Fibroblast of skin of right biceps (primary cell): ENCODE measurements at regions not wholly inside any gene's neighbourhood (a gene's known extent, or its start where the extent isn't known, plus 50 kb on each side); places are given as distances from the start of the nearest gene placed in this dataset.

Experiments used
- DNase-seq: peaks from one replicate; pipeline ENCODE4 v3.0.0-alpha.2; 2013

- DNase-seq = no peak
Observed at GRCh38 chr2:198325359-198325758, 521.0 kb downstream of the PLCL1 start.

- DNase-seq = no peak
Observed at GRCh38 chr2:198324071-198324470, 519.7 kb downstream of the PLCL1 start.

- DNase-seq = no peak
Observed at GRCh38 chr2:198322275-198322674, 517.9 kb downstream of the PLCL1 start.

GRCh38 chr2:198321522-198322088 lies 517.2 kb downstream of the PLCL1 start:
- peak; percentile 17 for DNase-seq

- no peak for DNase-seq
Observed at GRCh38 chr2:198316852-198317396, 512.5 kb downstream of the PLCL1 start.

GRCh38 chr2:198315791-198316630 lies 511.6 kb downstream of the PLCL1 start:
- DNase-seq = no peak

- DNase-seq = peak; percentile 61
Observed at GRCh38 chr2:198314559-198315153, 510.3 kb downstream of the PLCL1 start.

- DNase-seq = no peak
Observed at GRCh38 chr2:198312596-198313483, 508.4 kb downstream of the PLCL1 start.

GRCh38 chr2:198311020-198311419 lies 506.6 kb downstream of the PLCL1 start:
- no peak for DNase-seq

GRCh38 chr2:198309673-198310280 lies 505.4 kb downstream of the PLCL1 start:
- DNase-seq = peak; percentile 50

GRCh38 chr2:198309081-198309480 lies 504.7 kb downstream of the PLCL1 start:
- no peak for DNase-seq

- no peak for DNase-seq
Observed at GRCh38 chr2:198308368-198308767, 504.0 kb downstream of the PLCL1 start.

GRCh38 chr2:198307093-198307492 lies 502.7 kb downstream of the PLCL1 start:
- no peak for DNase-seq

- DNase-seq = no peak
Observed at GRCh38 chr2:198304859-198305258, 500.5 kb downstream of the PLCL1 start.

- DNase-seq = no peak
Observed at GRCh38 chr2:198297350-198297749, 493.0 kb downstream of the PLCL1 start.

GRCh38 chr2:198296665-198297308 lies 492.4 kb downstream of the PLCL1 start:
- DNase-seq = peak; percentile 55

GRCh38 chr2:198293281-198293680 lies 488.9 kb downstream of the PLCL1 start:
- DNase-seq = no peak

GRCh38 chr2:198289811-198290210 lies 485.4 kb downstream of the PLCL1 start:
- no peak for DNase-seq

GRCh38 chr2:198287706-198288105 lies 483.3 kb downstream of the PLCL1 start:
- DNase-seq = no peak

- no peak for DNase-seq
Observed at GRCh38 chr2:198285216-198285615, 480.8 kb downstream of the PLCL1 start.

GRCh38 chr2:198283146-198283545 lies 478.8 kb downstream of the PLCL1 start:
- DNase-seq = peak; percentile 72

- no peak for DNase-seq
Observed at GRCh38 chr2:198282061-198282460, 477.7 kb downstream of the PLCL1 start.
